Sigmoid colon (tissue), 6 donors: ENCODE measurements at regions not wholly inside any gene's neighbourhood (a gene's known extent, or its start where the extent isn't known, plus 50 kb on each side); places are given as distances from the start of the nearest gene placed in this dataset.

Experiments used
- DNase-seq: peaks from one replicate; pipeline ENCODE4 v3.0.0-alpha.2; 2019
- H3K27ac ChIP-seq, 4 donors: fragments of 200-600 bp; sonication (generic); one replicate each; pipeline ENCODE4 v1.5.1; 2016 to 2019; ENCODE audit warnings: mild to moderate bottlenecking in 1 of 4
- H3K27me3 ChIP-seq, 3 donors: fragments of 200-600 bp; sonication (generic); one replicate each; pipeline ENCODE4 v1.5.1; 2019; ENCODE audit warnings: mild to moderate bottlenecking in 1 of 3
- H3K36me3 ChIP-seq, 4 donors: fragments of 200-600 bp; sonication (generic); one replicate each; pipeline ENCODE4 v1.5.1; 2016 to 2019
- H3K4me1 ChIP-seq, 4 donors: fragments of 200-600 bp; sonication (generic); one replicate each; pipeline ENCODE4 v1.5.1; 2017 to 2019
- H3K4me3 ChIP-seq, 4 donors: fragments of 200-600 bp; sonication (generic); one replicate each; pipeline ENCODE4 v1.5.1; 2017 to 2019; ENCODE audit warnings: mild to moderate bottlenecking in 2 of 4, moderate library complexity in 1 of 4
- H3K9me3 ChIP-seq, 4 donors: fragments of 200-600 bp in 3 of 4; sonication (generic) in 3 of 4; one replicate each; pipeline versions ENCODE4 v1.5.1 to v1.6.1; 2013 to 2019
- EP300 ChIP-seq, 4 donors: sonication (generic); formaldehyde crosslinking; IDR thresholded peaks; one replicate each; pipeline ENCODE4 v1.6.1; 2017; ENCODE audit warnings: antibody characterized with exemption in 4 of 4
- POLR2A ChIP-seq, 2 donors: fragments of 450-650 bp; IDR thresholded peaks; one replicate each; pipeline ENCODE4 v1.6.1; 2016; ENCODE audit warnings: antibody characterized with exemption in 2 of 2, mild to moderate bottlenecking in 2 of 2, moderate library complexity in 2 of 2
- POLR2AphosphoS5 ChIP-seq, 4 donors: sonication (generic); formaldehyde crosslinking; IDR thresholded peaks; one replicate each; pipeline ENCODE4 v1.6.1; 2017; ENCODE audit warnings: antibody characterized with exemption in 4 of 4
- WGBS, 2 donors: extraction: QIAGEN DNeasy Blood & Tissue Kit; methylation state at CpG; one replicate each; pipeline ENCODE4 v1.1.7; 2013; 5-methylcytosine and 5-hydroxymethylcytosine counted together
- intact Hi-C: fragments of 100-400 bp; cut with DNase I; formaldehyde crosslinking; loops from one replicate; pipeline ENCODE4 v1.15.1; 2023
- TF ChIP-seq, protein P1 (sequence below), 4 experiments: fragments of 450-650 bp in 3 of 4; fragments of 200-600 bp in 1 of 4; IDR thresholded peaks; one replicate each; pipeline ENCODE4 v1.5.1; 2016 to 2019; ENCODE audit warnings: antibody characterized with exemption in 4 of 4, mild to moderate bottlenecking in 3 of 4, moderate library complexity in 2 of 4
- donor health status: healthy with polysubstance abuse.
- donor health status: healthy.

DNA sequence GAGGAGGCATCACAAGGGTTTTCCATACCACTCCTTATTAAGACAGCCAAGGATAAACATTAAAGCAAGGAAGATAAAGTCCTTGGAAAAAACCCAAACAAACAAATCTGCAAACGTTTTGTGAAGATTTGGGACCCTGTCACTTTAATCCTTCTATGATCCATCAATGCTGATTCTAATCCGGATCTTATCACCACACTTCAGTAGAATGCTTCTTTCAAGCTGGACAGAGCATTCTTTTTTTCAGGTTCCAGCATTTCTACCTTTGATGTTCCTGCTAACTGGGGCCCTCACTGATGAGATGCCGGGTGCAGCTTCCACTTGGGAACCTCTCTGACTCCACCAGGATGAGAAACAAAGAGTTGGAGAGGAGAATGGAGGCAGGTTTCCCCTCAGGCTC lies 132.8 kb upstream of the SHB start:
- DNase-seq: no peak
- Histone ChIP-seq H3K9me3 (no peaks in the 10 kb centered on the region), H3K27ac (no peak overlapping the region), H3K4me3 (no peak overlapping the region), H3K27me3 (no peaks in the 10 kb centered on the region), H3K36me3 (no peaks in the 10 kb centered on the region), H3K4me1 (no peaks in the 10 kb centered on the region)
- intact Hi-C loops: no loop called here
- WGBS, 2 donors: 35 to 62% methylated on average over 3 of the region's 3 CpGs
- TF ChIP-seq EP300 (IDR thresholded peaks at IDR 0.05) (no peak), POLR2A (IDR thresholded peaks at IDR 0.05) (no peak), POLR2AphosphoS5 (IDR thresholded peaks at IDR 0.05) (no peak)
- TF ChIP-seq, protein P1, sequence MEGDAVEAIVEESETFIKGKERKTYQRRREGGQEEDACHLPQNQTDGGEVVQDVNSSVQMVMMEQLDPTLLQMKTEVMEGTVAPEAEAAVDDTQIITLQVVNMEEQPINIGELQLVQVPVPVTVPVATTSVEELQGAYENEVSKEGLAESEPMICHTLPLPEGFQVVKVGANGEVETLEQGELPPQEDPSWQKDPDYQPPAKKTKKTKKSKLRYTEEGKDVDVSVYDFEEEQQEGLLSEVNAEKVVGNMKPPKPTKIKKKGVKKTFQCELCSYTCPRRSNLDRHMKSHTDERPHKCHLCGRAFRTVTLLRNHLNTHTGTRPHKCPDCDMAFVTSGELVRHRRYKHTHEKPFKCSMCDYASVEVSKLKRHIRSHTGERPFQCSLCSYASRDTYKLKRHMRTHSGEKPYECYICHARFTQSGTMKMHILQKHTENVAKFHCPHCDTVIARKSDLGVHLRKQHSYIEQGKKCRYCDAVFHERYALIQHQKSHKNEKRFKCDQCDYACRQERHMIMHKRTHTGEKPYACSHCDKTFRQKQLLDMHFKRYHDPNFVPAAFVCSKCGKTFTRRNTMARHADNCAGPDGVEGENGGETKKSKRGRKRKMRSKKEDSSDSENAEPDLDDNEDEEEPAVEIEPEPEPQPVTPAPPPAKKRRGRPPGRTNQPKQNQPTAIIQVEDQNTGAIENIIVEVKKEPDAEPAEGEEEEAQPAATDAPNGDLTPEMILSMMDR (IDR thresholded peaks at IDR 0.05): no peak

DNA sequence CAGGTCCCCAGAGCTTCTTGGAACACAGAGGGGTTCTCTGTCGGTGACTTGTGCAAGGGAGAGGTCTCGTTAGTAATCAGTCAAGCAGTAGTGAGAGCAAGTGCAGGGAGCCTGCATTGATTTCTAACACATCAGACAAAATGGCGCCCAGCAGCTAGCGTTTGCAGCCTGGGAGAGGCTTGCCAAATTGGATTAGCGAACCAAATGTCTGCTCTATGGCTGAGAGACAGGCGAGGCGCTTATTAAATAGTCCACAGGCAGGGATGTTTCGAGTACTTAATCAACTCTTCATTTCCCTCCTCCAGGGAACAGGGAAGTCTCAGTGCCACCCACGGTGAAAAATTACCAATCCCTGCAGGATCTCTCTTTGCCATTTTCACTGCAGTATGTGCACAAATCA lies 131.4 kb upstream of the SHB start:
- Histone ChIP-seq H3K27ac (no peak overlapping the region), H3K36me3 (no peaks in the 10 kb centered on the region), H3K4me3 (no peak overlapping the region), H3K27me3 (no peaks in the 10 kb centered on the region), H3K9me3 (no peaks in the 10 kb centered on the region), H3K4me1 (no peaks in the 10 kb centered on the region)
- intact Hi-C loops: no loop called here
- TF ChIP-seq POLR2AphosphoS5 (IDR thresholded peaks at IDR 0.05): no peak
- TF ChIP-seq EP300 (IDR thresholded peaks at IDR 0.05): no peak
- TF ChIP-seq, protein P1 (IDR thresholded peaks at IDR 0.05): no peak
- 86 to 91% methylated on average over 9 of the region's 9 CpGs for WGBS, 2 donors
- no peak for DNase-seq

DNA sequence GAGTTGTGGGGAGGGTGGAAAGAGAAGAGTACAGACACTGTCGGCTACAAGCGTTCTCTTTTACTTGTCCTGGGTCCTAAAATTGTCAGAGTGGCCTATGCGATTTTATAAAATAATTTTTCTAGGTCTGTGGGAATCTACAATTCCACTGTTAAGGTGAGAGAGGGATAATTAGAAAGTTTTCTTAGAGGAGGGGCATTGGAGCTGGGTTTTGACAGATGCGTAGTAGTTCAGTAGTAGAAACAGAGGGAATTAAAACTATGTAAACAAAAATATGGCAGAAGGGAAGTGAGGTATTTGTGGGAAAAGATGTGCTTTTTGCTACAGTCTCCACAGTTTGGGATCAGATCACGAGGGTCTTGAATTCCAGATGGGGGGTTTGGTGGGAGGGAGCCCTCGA lies 129.1 kb upstream of the SHB start:
- 91 to 93% methylated on average over 6 of the region's 6 CpGs for WGBS, 2 donors

DNA sequence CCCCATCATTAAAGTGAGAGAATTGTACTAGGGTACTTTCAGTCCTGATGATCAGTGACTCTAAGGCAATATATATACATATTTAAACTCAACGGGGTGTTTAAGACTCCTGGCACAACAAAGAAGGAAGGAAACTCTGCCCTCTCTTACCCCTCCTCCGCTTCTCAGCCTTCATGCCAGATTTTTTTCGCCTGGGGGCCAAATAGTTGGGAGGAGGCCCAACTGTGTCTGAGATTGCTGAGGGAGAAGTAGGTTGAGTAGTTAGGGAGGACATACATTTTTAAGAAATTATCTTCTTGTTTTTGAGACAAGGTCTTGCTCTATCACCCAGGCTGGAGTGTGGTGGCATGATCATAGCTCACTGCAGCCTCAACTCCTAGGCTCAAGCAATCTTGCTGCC lies 127.7 kb upstream of the SHB start:
- no peak for DNase-seq
- Histone ChIP-seq H3K27me3 (no peaks in the 10 kb centered on the region), H3K4me1 (no peaks in the 10 kb centered on the region), H3K27ac (no peak overlapping the region), H3K36me3 (no peaks in the 10 kb centered on the region), H3K9me3 (no peaks in the 10 kb centered on the region), H3K4me3 (no peak overlapping the region)
- 48 to 58% methylated on average over 3 of the region's 3 CpGs for WGBS, 2 donors
- TF ChIP-seq POLR2A (IDR thresholded peaks at IDR 0.05) (no peak), POLR2AphosphoS5 (IDR thresholded peaks at IDR 0.05) (no peak), EP300 (IDR thresholded peaks at IDR 0.05) (no peak)
- TF ChIP-seq, protein P1 (IDR thresholded peaks at IDR 0.05): no peak
- intact Hi-C loops: no loop called here

More for the DNA sequence above, 129.1 kb upstream of the SHB start:
- DNase-seq: no peak
- H3K9me3 ChIP-seq: no peaks in the 10 kb centered on the region
- no peaks in the 10 kb centered on the region for H3K27me3 ChIP-seq
- H3K4me3 ChIP-seq: no peak overlapping the region
- H3K36me3 ChIP-seq: no peaks in the 10 kb centered on the region
- no peaks in the 10 kb centered on the region for H3K4me1 ChIP-seq
- intact Hi-C loops: no loop called here
- H3K27ac ChIP-seq: no peak overlapping the region
- TF ChIP-seq POLR2A (IDR thresholded peaks at IDR 0.05) (no peak), POLR2AphosphoS5 (IDR thresholded peaks at IDR 0.05) (no peak), EP300 (IDR thresholded peaks at IDR 0.05) (no peak)
- TF ChIP-seq, protein P1 (IDR thresholded peaks at IDR 0.05): no peak

DNA sequence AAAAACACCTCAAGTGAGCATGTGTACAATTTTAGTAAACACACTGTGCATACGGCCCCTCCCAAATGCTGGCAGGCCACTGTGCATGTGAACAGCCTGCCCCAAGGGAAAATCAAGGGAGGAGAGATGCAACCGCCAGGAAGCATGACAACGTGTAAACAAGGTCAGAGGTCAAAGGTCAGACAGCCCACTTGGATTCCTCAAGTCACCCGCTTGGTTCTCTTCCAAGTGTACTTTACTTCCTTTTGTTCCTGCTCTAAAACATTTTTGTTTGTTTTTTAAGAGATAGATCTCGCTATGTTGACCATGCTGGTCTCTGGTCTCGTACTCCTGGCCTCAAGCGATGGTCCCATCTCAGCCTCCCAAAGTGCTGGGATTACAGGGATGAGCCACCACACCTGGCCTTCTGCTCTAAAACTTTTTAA lies 126.7 kb upstream of the SHB start:
- TF ChIP-seq, protein P1 (IDR thresholded peaks at IDR 0.05): no peak
- no peak for TF ChIP-seq POLR2A (IDR thresholded peaks at IDR 0.05)
- intact Hi-C loops: no loop called here

More for the DNA sequence above, 126.7 kb upstream of the SHB start:
- no peaks in the 10 kb centered on the region for H3K36me3 ChIP-seq
- no peak overlapping the region for H3K4me3 ChIP-seq
- no peak for DNase-seq
- H3K27me3 ChIP-seq: no peaks in the 10 kb centered on the region
- 19 to 66% methylated on average over 7 of the region's 7 CpGs for WGBS, 2 donors
- no peaks in the 10 kb centered on the region for H3K4me1 ChIP-seq
- H3K9me3 ChIP-seq: no peaks in the 10 kb centered on the region
- no peak overlapping the region for H3K27ac ChIP-seq
